ENCODE measurements at regions not wholly inside any gene's neighbourhood (a gene's known extent, or its start where the extent isn't known, plus 50 kb on each side); places are given as distances from the start of the nearest gene placed in this dataset.

- TF ChIP-seq, protein P1, sequence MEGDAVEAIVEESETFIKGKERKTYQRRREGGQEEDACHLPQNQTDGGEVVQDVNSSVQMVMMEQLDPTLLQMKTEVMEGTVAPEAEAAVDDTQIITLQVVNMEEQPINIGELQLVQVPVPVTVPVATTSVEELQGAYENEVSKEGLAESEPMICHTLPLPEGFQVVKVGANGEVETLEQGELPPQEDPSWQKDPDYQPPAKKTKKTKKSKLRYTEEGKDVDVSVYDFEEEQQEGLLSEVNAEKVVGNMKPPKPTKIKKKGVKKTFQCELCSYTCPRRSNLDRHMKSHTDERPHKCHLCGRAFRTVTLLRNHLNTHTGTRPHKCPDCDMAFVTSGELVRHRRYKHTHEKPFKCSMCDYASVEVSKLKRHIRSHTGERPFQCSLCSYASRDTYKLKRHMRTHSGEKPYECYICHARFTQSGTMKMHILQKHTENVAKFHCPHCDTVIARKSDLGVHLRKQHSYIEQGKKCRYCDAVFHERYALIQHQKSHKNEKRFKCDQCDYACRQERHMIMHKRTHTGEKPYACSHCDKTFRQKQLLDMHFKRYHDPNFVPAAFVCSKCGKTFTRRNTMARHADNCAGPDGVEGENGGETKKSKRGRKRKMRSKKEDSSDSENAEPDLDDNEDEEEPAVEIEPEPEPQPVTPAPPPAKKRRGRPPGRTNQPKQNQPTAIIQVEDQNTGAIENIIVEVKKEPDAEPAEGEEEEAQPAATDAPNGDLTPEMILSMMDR (conservative IDR thresholded peaks at IDR 0.05; ENCODE audit: low read depth, low read length), result no peak
- no peak for DNase-seq (ENCODE audit: low read depth)
- no peak overlapping the region for H3K4me3 ChIP-seq (ENCODE audit: low read depth, low read length)
These were observed 735.7 kb downstream of the BCL11B start for GRCh38 chr14:98536256-98536655.

DNA sequence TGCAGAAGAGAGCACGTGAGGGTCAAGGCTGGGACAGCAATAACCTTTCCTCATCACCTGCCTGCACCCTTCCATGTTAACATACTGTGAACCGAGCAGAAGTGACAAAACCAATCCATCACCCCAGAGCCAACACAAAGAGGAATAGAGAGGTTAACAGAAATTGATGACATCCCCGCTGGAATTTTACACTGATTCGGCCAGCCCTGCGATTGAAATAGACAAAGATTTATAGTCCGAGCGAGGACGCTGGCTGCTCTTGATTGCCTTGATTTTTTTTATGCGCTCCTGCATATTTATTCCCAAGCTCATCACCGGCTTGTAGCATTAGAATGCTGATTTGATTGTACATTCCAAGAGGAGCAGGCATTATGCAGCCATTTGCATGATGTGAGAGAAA, 729.7 kb downstream of the BCL11B start:
- TF ChIP-seq, protein P1 (conservative IDR thresholded peaks at IDR 0.05; ENCODE audit: low read depth, low read length), result no peak
- DNase-seq (ENCODE audit: low read depth), result no peak
- H3K4me3 ChIP-seq (ENCODE audit: low read depth, low read length), result no peak overlapping the region

DNA sequence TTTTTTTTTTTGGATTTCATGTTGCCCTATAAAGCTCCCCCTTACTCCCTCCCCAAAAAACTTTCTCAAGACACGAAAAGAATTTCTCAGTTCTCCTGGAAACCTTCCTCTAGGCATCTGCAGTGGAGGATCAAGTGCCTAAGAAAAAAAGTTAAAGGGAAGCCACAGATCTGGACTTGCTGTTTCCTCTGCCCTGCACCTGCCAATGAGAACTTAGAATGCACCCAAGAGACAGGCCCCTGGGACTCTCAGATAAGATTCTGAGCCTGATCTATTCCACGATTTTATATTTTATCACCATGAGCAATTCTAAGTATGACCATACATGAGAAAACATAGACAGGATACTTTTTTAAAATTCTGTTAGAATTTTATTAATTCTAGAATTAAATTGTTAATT, 728.9 kb downstream of the BCL11B start:
- H3K4me3 ChIP-seq (ENCODE audit: low read depth, low read length), result no peak overlapping the region
- DNase-seq (ENCODE audit: low read depth), result no peak
- TF ChIP-seq, protein P1 (conservative IDR thresholded peaks at IDR 0.05; ENCODE audit: low read depth, low read length), result no peak

GRCh38 chr14:98544174-98544573, 727.8 kb downstream of the BCL11B start:
- DNase-seq (ENCODE audit: low read depth), result no peak
- no peak overlapping the region for H3K4me3 ChIP-seq (ENCODE audit: low read depth, low read length)
- TF ChIP-seq, protein P1 (conservative IDR thresholded peaks at IDR 0.05; ENCODE audit: low read depth, low read length), result no peak

- TF ChIP-seq, protein P1 (conservative IDR thresholded peaks at IDR 0.05; ENCODE audit: low read depth, low read length), result no peak
- no peak for DNase-seq (ENCODE audit: low read depth)
- no peak overlapping the region for H3K4me3 ChIP-seq (ENCODE audit: low read depth, low read length)
These were observed 726.8 kb downstream of the BCL11B start for GRCh38 chr14:98545181-98545580.

DNA sequence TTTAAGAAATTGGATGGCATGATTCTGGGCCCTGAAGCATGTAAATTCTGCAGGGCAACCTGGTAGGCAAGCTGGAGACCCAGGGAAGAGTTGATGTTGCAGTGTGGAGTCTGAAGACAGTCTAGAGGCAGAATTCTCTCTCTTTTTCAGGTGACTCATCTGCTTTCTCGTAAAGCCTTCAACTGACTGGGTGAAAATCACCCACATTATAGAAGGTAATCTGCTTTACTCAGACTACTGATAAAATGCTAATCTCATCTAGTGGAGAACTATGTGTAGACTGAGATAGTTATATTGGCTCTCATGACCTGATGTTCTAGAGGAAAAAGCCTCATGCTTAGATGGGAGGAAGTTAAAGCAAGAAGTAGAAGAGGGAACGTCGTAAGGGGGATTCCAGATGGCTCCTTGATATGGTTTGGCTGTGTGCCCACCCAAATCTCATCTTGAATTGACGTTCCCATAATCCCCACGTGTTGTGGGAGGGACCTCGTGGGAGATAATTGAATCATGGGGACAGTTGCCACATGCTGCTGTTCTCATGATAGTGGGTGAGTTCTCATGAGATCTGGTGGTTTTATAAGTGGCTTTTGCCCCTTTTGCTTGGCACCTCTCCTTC, 723.8 kb downstream of the BCL11B start:
- no peak for DNase-seq (ENCODE audit: low read depth)

DNA sequence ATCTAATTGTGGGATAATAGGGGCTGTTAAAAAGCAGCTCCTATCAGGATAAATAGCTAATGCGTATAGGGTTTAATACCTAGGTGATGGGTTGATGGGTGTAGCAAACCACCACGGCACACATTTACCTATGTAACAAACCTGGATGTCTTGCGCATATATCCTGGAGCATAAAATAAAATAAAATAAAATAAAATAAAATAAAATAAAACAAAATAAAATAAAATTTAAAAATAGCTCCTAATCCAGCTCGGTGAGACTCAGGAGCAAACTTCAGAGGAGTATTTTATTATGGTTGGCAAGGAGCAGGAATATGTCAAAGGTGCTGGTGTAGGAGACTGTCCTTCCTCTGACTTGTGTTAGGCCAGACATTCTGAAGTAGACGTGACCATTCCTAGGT, 721.0 kb downstream of the BCL11B start:
- TF ChIP-seq, protein P1 (conservative IDR thresholded peaks at IDR 0.05; ENCODE audit: low read depth, low read length), result no peak
- no peak for DNase-seq (ENCODE audit: low read depth)
- no peak overlapping the region for H3K4me3 ChIP-seq (ENCODE audit: low read depth, low read length)

More for the DNA sequence above, 723.8 kb downstream of the BCL11B start:
- no peak overlapping the region for H3K4me3 ChIP-seq (ENCODE audit: low read depth, low read length)
- TF ChIP-seq, protein P1 (conservative IDR thresholded peaks at IDR 0.05; ENCODE audit: low read depth, low read length), result no peak

All from choroid plexus epithelial cell (primary cell).